AG10803 (cell line): ENCODE measurements at regions not wholly inside any gene's neighbourhood (a gene's known extent, or its start where the extent isn't known, plus 50 kb on each side); places are given as distances from the start of the nearest gene placed in this dataset.
A peak's percentile ranks its signal among the peaks of the same experiment; 100 is the strongest.
"Not testable (repeated sequence)": the region's sequence is repeated elsewhere in the genome, so short reads cannot be mapped to it uniquely, and the experiment has no call there.

Experiments
- DNase-seq: peaks from one replicate; pipeline ENCODE4 v3.0.0; 2010; ENCODE audit warnings: low read depth
- H3K4me3 ChIP-seq: 2 replicates; pipeline ENCODE4 v1.5.1; 2011; ENCODE audit warnings: mild to moderate bottlenecking, low read length, control low read depth

GRCh38 chr7:65132256-65132655 lies 125.8 kb upstream of the ERV3-1 start:
- not testable (repeated sequence) for DNase-seq, H3K4me3 ChIP-seq

- DNase-seq, H3K4me3 ChIP-seq: not testable (repeated sequence)
Observed at GRCh38 chr7:65127364-65127763, 120.9 kb upstream of the ERV3-1 start.

- DNase-seq, H3K4me3 ChIP-seq: not testable (repeated sequence)
Observed at GRCh38 chr7:65124600-65124999, 118.1 kb upstream of the ERV3-1 start.

GRCh38 chr7:65105650-65106203 lies 99.2 kb upstream of the ERV3-1 start:
- not testable (repeated sequence) for DNase-seq, H3K4me3 ChIP-seq

- not testable (repeated sequence) for H3K4me3 ChIP-seq, DNase-seq
Observed at GRCh38 chr7:65100499-65100898, 94.0 kb upstream of the ERV3-1 start.

GRCh38 chr7:65081669-65082055 lies 75.2 kb upstream of the ERV3-1 start:
- peak overlapping the region; percentile 77 for H3K4me3 ChIP-seq
- not testable (repeated sequence) for DNase-seq

GRCh38 chr7:65080799-65081668 lies 74.5 kb upstream of the ERV3-1 start:
- DNase-seq: peak; percentile 86
- peak overlapping the region; percentile 77 for H3K4me3 ChIP-seq

- H3K4me3 ChIP-seq, DNase-seq: not testable (repeated sequence)
Observed at GRCh38 chr7:65074959-65075358, 68.5 kb upstream of the ERV3-1 start.

GRCh38 chr7:65073160-65073559 lies 66.7 kb upstream of the ERV3-1 start:
- not testable (repeated sequence) for DNase-seq, H3K4me3 ChIP-seq

- DNase-seq, H3K4me3 ChIP-seq: not testable (repeated sequence)
Observed at GRCh38 chr7:65071854-65072431, 65.5 kb upstream of the ERV3-1 start.

- DNase-seq, H3K4me3 ChIP-seq: not testable (repeated sequence)
Observed at GRCh38 chr7:65069476-65069875, 63.0 kb upstream of the ERV3-1 start.

GRCh38 chr7:65062566-65062965 lies 56.1 kb upstream of the ERV3-1 start:
- H3K4me3 ChIP-seq: not testable (repeated sequence)

GRCh38 chr7:65059247-65059646 lies 52.8 kb upstream of the ERV3-1 start:
- DNase-seq, H3K4me3 ChIP-seq: not testable (repeated sequence)

More at GRCh38 chr7:65062566-65062965, 56.1 kb upstream of the ERV3-1 start:
- not testable (repeated sequence) for DNase-seq
